Mesenchymal stem cell (in vitro differentiated cells and primary cell): ENCODE measurements at regions not wholly inside any gene's neighbourhood (a gene's known extent, or its start where the extent isn't known, plus 50 kb on each side); places are given as distances from the start of the nearest gene placed in this dataset.
"Not testable (repeated sequence)": the region's sequence is repeated elsewhere in the genome, so short reads cannot be mapped to it uniquely, and the experiment has no call there.

ENCODE experiments used
- DNase-seq: peaks from one replicate; pipeline ENCODE4 v3.0.0-alpha.2; 2013
- H2AFZ ChIP-seq: one replicate; pipeline ENCODE4 v1.6.1; 2013; ENCODE audit warnings: low read depth, mild to moderate bottlenecking, control low read depth, inconsistent platforms, low read length, moderate library complexity
- H2AK5ac ChIP-seq: 2 replicates; pipeline ENCODE4 v1.6.1; 2013; ENCODE audit warnings: low read length, moderate library complexity, mild to moderate bottlenecking, inconsistent platforms; ENCODE audit not compliant: severe bottlenecking
- H2BK120ac ChIP-seq: one replicate; pipeline ENCODE4 v1.6.1; 2013; ENCODE audit warnings: low read depth, mild to moderate bottlenecking, inconsistent platforms, low read length, moderate library complexity
- H2BK12ac ChIP-seq, 2 experiments: one replicate each; pipeline ENCODE4 v1.6.1; 2013; ENCODE audit warnings: inconsistent platforms in 2 of 2, low read length in 2 of 2, mild to moderate bottlenecking in 2 of 2, moderate library complexity in 2 of 2, control low read depth in 1 of 2
- H2BK15ac ChIP-seq: one replicate; pipeline ENCODE4 v1.6.1; 2013; ENCODE audit warnings: mild to moderate bottlenecking, low read depth, inconsistent platforms; ENCODE audit not compliant: poor library complexity, severe bottlenecking
- H2BK5ac ChIP-seq: 2 replicates; pipeline ENCODE4 v1.6.1; 2013; ENCODE audit warnings: low read depth, mild to moderate bottlenecking, low read length, control low read depth, inconsistent platforms; ENCODE audit not compliant: poor library complexity, severe bottlenecking
- H3K14ac ChIP-seq, 2 experiments: one replicate each; pipeline ENCODE4 v1.6.1; 2013; ENCODE audit warnings: inconsistent platforms in 2 of 2, low read length in 2 of 2, control low read depth in 1 of 2, mild to moderate bottlenecking in 1 of 2, moderate library complexity in 1 of 2
- H3K18ac ChIP-seq, 2 experiments: one replicate each; pipeline ENCODE4 v1.6.1; 2013; ENCODE audit warnings: inconsistent platforms in 2 of 2, low read length in 2 of 2, control low read depth in 1 of 2, low read depth in 1 of 2, mild to moderate bottlenecking in 1 of 2
- H3K23ac ChIP-seq, 2 experiments: one replicate each; pipeline ENCODE4 v1.6.1; 2013; ENCODE audit warnings: inconsistent platforms in 2 of 2, low read length in 2 of 2, mild to moderate bottlenecking in 2 of 2, moderate library complexity in 2 of 2, control low read depth in 1 of 2
- H3K27ac ChIP-seq: 2 replicates; pipeline ENCODE4 v1.5.1; 2013; ENCODE audit warnings: mild to moderate bottlenecking, moderate library complexity, low read length, control low read depth, inconsistent platforms; ENCODE audit not compliant: poor library complexity, severe bottlenecking
- H3K27me3 ChIP-seq, 2 experiments: 2 replicates each; pipeline versions ENCODE4 v1.6.1 to v1.7.0; 2013; ENCODE audit warnings: low read length in 2 of 2, mild to moderate bottlenecking in 2 of 2, moderate library complexity in 2 of 2, control low read depth in 1 of 2, inconsistent platforms in 1 of 2; ENCODE audit not compliant: control insufficient read depth in 1 of 2, insufficient read depth in 1 of 2
- H3K36me3 ChIP-seq, 2 experiments: 2 replicates each; pipeline versions ENCODE4 v1.6.1 to v1.7.0; 2013; ENCODE audit warnings: low read length in 2 of 2, control low read depth in 1 of 2, inconsistent platforms in 1 of 2, low read depth in 1 of 2, mild to moderate bottlenecking in 1 of 2; ENCODE audit not compliant: insufficient read depth in 2 of 2, control insufficient read depth in 1 of 2
- H3K4ac ChIP-seq, 2 experiments: one replicate each; pipeline ENCODE4 v1.6.1; 2013; ENCODE audit warnings: inconsistent platforms in 2 of 2, low read length in 2 of 2, mild to moderate bottlenecking in 2 of 2, moderate library complexity in 2 of 2, control low read depth in 1 of 2, low read depth in 1 of 2
- H3K4me1 ChIP-seq: 2 replicates; pipeline ENCODE4 v1.6.1; 2013; ENCODE audit warnings: low read depth, low read length, control low read depth; ENCODE audit not compliant: control insufficient read depth, insufficient read depth
- H3K4me2 ChIP-seq: 2 replicates; pipeline ENCODE4 v1.6.1; 2013; ENCODE audit warnings: low read length, mild to moderate bottlenecking, inconsistent platforms; ENCODE audit not compliant: poor library complexity, severe bottlenecking
- H3K4me3 ChIP-seq, 2 experiments: 2 replicates each; pipeline versions ENCODE4 v1.5.1 to v1.7.0; 2013; ENCODE audit warnings: low read length in 2 of 2, mild to moderate bottlenecking in 2 of 2, control low read depth in 1 of 2, low read depth in 1 of 2; ENCODE audit not compliant: insufficient read depth in 1 of 2
- H3K79me1 ChIP-seq: replicated peaks from 2 replicates; pipeline ENCODE4 v1.6.1; 2013; ENCODE audit warnings: mild to moderate bottlenecking, control low read depth, low read length, inconsistent platforms; ENCODE audit not compliant: poor library complexity, severe bottlenecking
- H3K9ac ChIP-seq: 2 replicates; pipeline ENCODE4 v1.7.0; 2013; ENCODE audit warnings: mild to moderate bottlenecking, low read length, moderate library complexity
- H3K9me3 ChIP-seq: 2 replicates; pipeline ENCODE4 v1.7.0; 2013; ENCODE audit warnings: mild to moderate bottlenecking, low read length; ENCODE audit not compliant: control insufficient read depth
- H4K8ac ChIP-seq: one replicate; pipeline ENCODE4 v1.6.1; 2013; ENCODE audit warnings: inconsistent platforms, mild to moderate bottlenecking, low read length, moderate library complexity
- H4K91ac ChIP-seq: one replicate; pipeline ENCODE4 v1.6.1; 2013; ENCODE audit warnings: mild to moderate bottlenecking, low read length, inconsistent platforms
- WGBS: methylation state at CpG from one replicate; pipeline ENCODE4 v1.1.7; 2013; ENCODE audit warnings: mixed read lengths; 5-methylcytosine and 5-hydroxymethylcytosine counted together

- H3K9me3 ChIP-seq: no peaks in the 10 kb centered on the region
- DNase-seq: no peak
- no peaks in the 10 kb centered on the region for H3K36me3 ChIP-seq
- H3K4me3 ChIP-seq: no peak overlapping the region
- 93% methylated on average over 4 of the region's 4 CpGs for WGBS
- no peak overlapping the region for H2BK15ac ChIP-seq
- no peak overlapping the region for H3K18ac ChIP-seq
- H4K8ac ChIP-seq: no peak overlapping the region
- H2BK5ac ChIP-seq: no peak overlapping the region
- no peak overlapping the region for H3K14ac ChIP-seq
- H2BK120ac ChIP-seq: no peak overlapping the region
- no peak overlapping the region for H3K23ac ChIP-seq
- H3K9ac ChIP-seq: no peak overlapping the region
- H2BK12ac ChIP-seq: no peak overlapping the region
- H3K4me1 ChIP-seq: no peaks in the 10 kb centered on the region
- H3K4ac ChIP-seq: no peak overlapping the region
- H2AK5ac ChIP-seq: no peak overlapping the region
- H2AFZ ChIP-seq: no peak overlapping the region
- H3K79me1 ChIP-seq: no peaks in the 10 kb centered on the region
- no peak overlapping the region for H3K27ac ChIP-seq
- H3K4me2 ChIP-seq: no peak overlapping the region
- no peak overlapping the region for H4K91ac ChIP-seq
- H3K27me3 ChIP-seq: peaks cover 0 to 16% of the 10 kb centered on the region in 2 experiments
Observed at GRCh38 chr14:59133709-59134108, 54.8 kb upstream of the DAAM1 start.

GRCh38 chr14:59134307-59134706 is 54.2 kb upstream of the DAAM1 start:
- Histone ChIP-seq H3K79me1 (no peaks in the 10 kb centered on the region), H3K27me3 (peaks cover 0 to 16% of the 10 kb centered on the region in 2 experiments), H4K8ac (no peak overlapping the region)

GRCh38 chr14:59137256-59137655 is 51.2 kb upstream of the DAAM1 start:
- Histone ChIP-seq H4K8ac (no peak overlapping the region), H3K23ac (no peak overlapping the region), H3K4me2 (no peak overlapping the region), H4K91ac (no peak overlapping the region), H2AK5ac (no peak overlapping the region), H2BK5ac (no peak overlapping the region), H3K4ac (no peak overlapping the region), H2BK12ac (no peak overlapping the region), H3K18ac (no peak overlapping the region), H3K4me3 (no peak overlapping the region), H3K79me1 (no peaks in the 10 kb centered on the region), H2AFZ (no peak overlapping the region), H3K9me3 (no peaks in the 10 kb centered on the region), H3K9ac (no peak overlapping the region), H3K36me3 (no peaks in the 10 kb centered on the region), H3K27me3 (peaks cover 0 to 12% of the 10 kb centered on the region in 2 experiments), H3K14ac (no peak overlapping the region), H2BK15ac (no peak overlapping the region), H3K4me1 (no peaks in the 10 kb centered on the region), H2BK120ac (no peak overlapping the region), H3K27ac (no peak overlapping the region)
- DNase-seq: no peak
- 100% methylated on average over 3 of the region's 3 CpGs for WGBS

More at GRCh38 chr14:59134307-59134706, 54.2 kb upstream of the DAAM1 start:
- H3K36me3 ChIP-seq: no peaks in the 10 kb centered on the region
- H3K9ac ChIP-seq: no peak overlapping the region
- no peak overlapping the region for H2BK15ac ChIP-seq
- H3K4me3 ChIP-seq: no peak overlapping the region
- no peaks in the 10 kb centered on the region for H3K4me1 ChIP-seq
- no peak overlapping the region for H2BK5ac ChIP-seq
- H4K91ac ChIP-seq: no peak overlapping the region
- no peak overlapping the region for H3K14ac ChIP-seq
- H2BK12ac ChIP-seq: no peak overlapping the region
- H3K18ac ChIP-seq: no peak overlapping the region
- H2AFZ ChIP-seq: no peak overlapping the region
- no peak overlapping the region for H2AK5ac ChIP-seq
- no peaks in the 10 kb centered on the region for H3K9me3 ChIP-seq
- no peak overlapping the region for H2BK120ac ChIP-seq
- no peak overlapping the region for H3K4ac ChIP-seq
- no peak overlapping the region for H3K27ac ChIP-seq
- H3K4me2 ChIP-seq: no peak overlapping the region
- WGBS: 81% methylated on average over 3 of the region's 3 CpGs
- DNase-seq: no peak
- no peak overlapping the region for H3K23ac ChIP-seq

- not testable (repeated sequence) for H3K4me3 ChIP-seq, DNase-seq, H3K9me3 ChIP-seq, H3K18ac ChIP-seq, H4K8ac ChIP-seq, H2AK5ac ChIP-seq, H3K79me1 ChIP-seq, H2BK15ac ChIP-seq, H3K4me2 ChIP-seq, H2BK120ac ChIP-seq, H2AFZ ChIP-seq, H2BK12ac ChIP-seq, H3K4me1 ChIP-seq, H2BK5ac ChIP-seq, H4K91ac ChIP-seq, H3K27ac ChIP-seq, H3K23ac ChIP-seq, H3K9ac ChIP-seq, H3K36me3 ChIP-seq, H3K14ac ChIP-seq, H3K4ac ChIP-seq
- 67% methylated on average over 3 of the region's 5 CpGs for WGBS
- H3K27me3 ChIP-seq: peaks cover 0 to 12% of the 10 kb centered on the region in 2 experiments
Observed at GRCh38 chr14:59138576-59138975, 49.9 kb upstream of the DAAM1 start.
